ENCODE measurements at regions not wholly inside any gene's neighbourhood (a gene's known extent, or its start where the extent isn't known, plus 50 kb on each side); places are given as distances from the start of the nearest gene placed in this dataset.
"Not testable (repeated sequence)": the region's sequence is repeated elsewhere in the genome, so short reads cannot be mapped to it uniquely, and the experiment has no call there.

- H3K4me1 ChIP-seq (ENCODE audit: insufficient read depth, low read length, poor library complexity, severe bottlenecking): no peaks in the 10 kb centered on the region
- TF ChIP-seq EZH2phosphoT487 (IDR thresholded peaks at IDR 0.05; ENCODE audit: borderline replicate concordance, low read depth, low read length) (no peak), CTCF (conservative IDR thresholded peaks at IDR 0.05; ENCODE audit: low read length) (no peak)
- CTCF ChIA-PET (ENCODE audit: unreplicated experiment): no interaction called here
- H3K36me3 ChIP-seq (ENCODE audit: insufficient read depth, low read length): no peaks in the 10 kb centered on the region
- no peaks in the 10 kb centered on the region for H3K9me3 ChIP-seq (ENCODE audit: low read length)
- H3K9me2 ChIP-seq (ENCODE audit: insufficient read depth, low read length): no peaks in the 10 kb centered on the region
- POLR2A ChIA-PET: no interaction called here
- no TSS peak for BruUV-seq (replicated peaks)
- no peak for DNase-seq (ENCODE audit: low spot score)
- no peaks in the 10 kb centered on the region for H4K20me1 ChIP-seq (ENCODE audit: insufficient read depth, low read length)
- intact Hi-C loops (cut with micrococcal nuclease; ENCODE audit: unreplicated experiment): no loop called here
- H2AFZ ChIP-seq (ENCODE audit: low read length): no peak overlapping the region
- no peak overlapping the region for H3K4me3 ChIP-seq (ENCODE audit: low read depth, low read length, poor library complexity, severe bottlenecking)
- no peak overlapping the region for H3K27ac ChIP-seq (ENCODE audit: low read depth, low read length, poor library complexity, severe bottlenecking)
- no peaks in the 10 kb centered on the region for H3K79me2 ChIP-seq (ENCODE audit: insufficient read depth, low read depth, low read length)
- H3K4me2 ChIP-seq (ENCODE audit: low read length): no peak overlapping the region
Measured at GRCh38 chr2:133871545-133872209, 303.4 kb upstream of the NCKAP5 start.

GRCh38 chr2:133878326-133878725 is 310.1 kb upstream of the NCKAP5 start:
- no peaks in the 10 kb centered on the region for H3K9me3 ChIP-seq (ENCODE audit: low read length)
- ChIA-PET CTCF (ENCODE audit: unreplicated experiment) (no interaction called here), POLR2A (no interaction called here)
- no peak overlapping the region for H3K4me3 ChIP-seq (ENCODE audit: low read depth, low read length, poor library complexity, severe bottlenecking)
- no peak for DNase-seq (ENCODE audit: low spot score)
- no peaks in the 10 kb centered on the region for H3K9me2 ChIP-seq (ENCODE audit: insufficient read depth, low read length)
- H3K4me1 ChIP-seq (ENCODE audit: insufficient read depth, low read length, poor library complexity, severe bottlenecking): no peaks in the 10 kb centered on the region
- intact Hi-C loops (cut with micrococcal nuclease; ENCODE audit: unreplicated experiment): no loop called here
- H4K20me1 ChIP-seq (ENCODE audit: insufficient read depth, low read length): no peaks in the 10 kb centered on the region
- no peaks in the 10 kb centered on the region for H3K36me3 ChIP-seq (ENCODE audit: insufficient read depth, low read length)
- H3K79me2 ChIP-seq (ENCODE audit: insufficient read depth, low read depth, low read length): no peaks in the 10 kb centered on the region
- BruUV-seq (replicated peaks): no TSS peak
- no peak overlapping the region for H3K27ac ChIP-seq (ENCODE audit: low read depth, low read length, poor library complexity, severe bottlenecking)
- TF ChIP-seq CTCF (conservative IDR thresholded peaks at IDR 0.05; ENCODE audit: low read length) (no peak), EZH2phosphoT487 (IDR thresholded peaks at IDR 0.05; ENCODE audit: borderline replicate concordance, low read depth, low read length) (no peak)
- no peak overlapping the region for H2AFZ ChIP-seq (ENCODE audit: low read length)
- H3K4me2 ChIP-seq (ENCODE audit: low read length): no peak overlapping the region

GRCh38 chr2:133879703-133880102 is 311.4 kb upstream of the NCKAP5 start:
- Histone ChIP-seq H3K9me2 (ENCODE audit: insufficient read depth, low read length) (no peaks in the 10 kb centered on the region), H3K79me2 (ENCODE audit: insufficient read depth, low read depth, low read length) (no peaks in the 10 kb centered on the region), H2AFZ (ENCODE audit: low read length) (no peak overlapping the region), H3K27ac (ENCODE audit: low read depth, low read length, poor library complexity, severe bottlenecking) (no peak overlapping the region), H3K4me1 (ENCODE audit: insufficient read depth, low read length, poor library complexity, severe bottlenecking) (no peaks in the 10 kb centered on the region), H3K4me3 (ENCODE audit: low read depth, low read length, poor library complexity, severe bottlenecking) (no peak overlapping the region), H3K4me2 (ENCODE audit: low read length) (no peak overlapping the region), H3K9me3 (ENCODE audit: low read length) (no peaks in the 10 kb centered on the region), H4K20me1 (ENCODE audit: insufficient read depth, low read length) (no peaks in the 10 kb centered on the region), H3K36me3 (ENCODE audit: insufficient read depth, low read length) (no peaks in the 10 kb centered on the region)
- ChIA-PET POLR2A (interaction anchor here (1.2 kb wide), 1 partner anchor 16 kb away, joined by 3 read pairs; no protein-coding TSS in a partner anchor), CTCF (ENCODE audit: unreplicated experiment) (no interaction called here)
- intact Hi-C loops (cut with micrococcal nuclease; ENCODE audit: unreplicated experiment): loop anchor here (10.0 kb wide), 1 partner anchor 1015 kb away; no protein-coding TSS in a partner anchor
- DNase-seq (ENCODE audit: low spot score): no peak
- no peak for TF ChIP-seq CTCF (conservative IDR thresholded peaks at IDR 0.05; ENCODE audit: low read length)
- TF ChIP-seq EZH2phosphoT487 (IDR thresholded peaks at IDR 0.05; ENCODE audit: borderline replicate concordance, low read depth, low read length): no peak
- no TSS peak for BruUV-seq (replicated peaks)

- H3K4me2 ChIP-seq (ENCODE audit: low read length); H3K4me1 ChIP-seq (ENCODE audit: insufficient read depth, low read length, poor library complexity, severe bottlenecking); H2AFZ ChIP-seq (ENCODE audit: low read length); H3K27ac ChIP-seq (ENCODE audit: low read depth, low read length, poor library complexity, severe bottlenecking); CTCF ChIA-PET (ENCODE audit: unreplicated experiment); H3K9me3 ChIP-seq (ENCODE audit: low read length); H3K9me2 ChIP-seq (ENCODE audit: insufficient read depth, low read length); H3K79me2 ChIP-seq (ENCODE audit: insufficient read depth, low read depth, low read length); H3K4me3 ChIP-seq (ENCODE audit: low read depth, low read length, poor library complexity, severe bottlenecking); BruUV-seq (replicated peaks); H4K20me1 ChIP-seq (ENCODE audit: insufficient read depth, low read length); POLR2A ChIA-PET; H3K36me3 ChIP-seq (ENCODE audit: insufficient read depth, low read length); DNase-seq (ENCODE audit: low spot score): not testable (repeated sequence)
- intact Hi-C loops (cut with micrococcal nuclease; ENCODE audit: unreplicated experiment): loop anchor here (10.0 kb wide), 1 partner anchor 1013 kb away; no protein-coding TSS in a partner anchor
Measured at GRCh38 chr2:133882159-133882558, 313.9 kb upstream of the NCKAP5 start.
